NT2/D1 (cell line): ENCODE measurements at regions not wholly inside any gene's neighbourhood (a gene's known extent, or its start where the extent isn't known, plus 50 kb on each side); places are given as distances from the start of the nearest gene placed in this dataset.

Experiments used
- SUZ12 ChIP-seq: IDR thresholded peaks from 2 replicates; pipeline ENCODE4 v1.6.1; 2011; ENCODE audit not compliant: insufficient read length, insufficient read depth; ENCODE audit errors: extremely low read depth
- YY1 ChIP-seq: IDR thresholded peaks from 2 replicates; pipeline ENCODE4 v1.6.1; 2011; ENCODE audit not compliant: insufficient read length, insufficient read depth
- ZNF274 ChIP-seq: IDR thresholded peaks from 2 replicates; pipeline ENCODE4 v1.6.1; 2011; ENCODE audit warnings: mild to moderate bottlenecking, low read depth, low read length

DNA sequence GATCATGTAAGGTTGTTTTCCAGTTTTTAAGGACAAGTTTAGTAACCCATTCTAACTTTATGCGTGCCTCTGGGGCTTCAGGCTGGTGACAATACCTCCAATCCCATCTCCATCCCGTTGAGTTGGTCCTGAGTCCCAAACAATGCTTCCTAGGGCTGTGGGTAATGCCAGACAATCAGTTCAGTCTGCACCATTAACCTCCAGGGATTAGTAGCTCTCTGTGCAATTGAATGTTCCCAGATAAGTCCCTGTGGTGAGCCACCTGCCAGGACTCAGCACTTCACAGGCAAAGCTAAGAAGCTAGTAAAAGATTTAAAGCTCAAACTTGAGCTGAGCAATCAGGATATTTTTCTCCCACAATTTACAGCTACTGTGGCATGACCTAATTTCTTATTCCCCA lies 462.2 kb upstream of the PTBP2 start:
- TF ChIP-seq ZNF274, result no peak
- no peak for TF ChIP-seq YY1
- no peak for TF ChIP-seq SUZ12
